KMS-11 (cell line): ENCODE measurements at regions not wholly inside any gene's neighbourhood (a gene's known extent, or its start where the extent isn't known, plus 50 kb on each side); places are given as distances from the start of the nearest gene placed in this dataset.

Experiments used
- H2AFZ ChIP-seq: fragments of 200-600 bp; sonication (generic); 2 replicates; pipeline ENCODE4 v1.6.1; 2016; ENCODE audit warnings: antibody characterized with exemption, mixed run types, low read depth
- H3K27ac ChIP-seq: fragments of 200-600 bp; sonication (generic); 2 replicates; pipeline ENCODE4 v1.6.1; 2016; ENCODE audit warnings: mild to moderate bottlenecking, mixed run types
- H3K27me3 ChIP-seq: fragments of 200-600 bp; sonication (generic); 2 replicates; pipeline ENCODE4 v1.6.1; 2017; ENCODE audit warnings: mild to moderate bottlenecking, low read depth, mixed run types, moderate library complexity; ENCODE audit not compliant: insufficient read depth
- H3K36me3 ChIP-seq: fragments of 200-600 bp; sonication (generic); 2 replicates; pipeline ENCODE4 v1.6.1; 2017; ENCODE audit warnings: mild to moderate bottlenecking, mixed run types; ENCODE audit not compliant: insufficient read depth
- H3K4me1 ChIP-seq: fragments of 200-600 bp; sonication (generic); 2 replicates; pipeline ENCODE4 v1.6.1; 2016; ENCODE audit warnings: mild to moderate bottlenecking, low read depth, mixed run types; ENCODE audit not compliant: poor library complexity, severe bottlenecking
- H3K4me2 ChIP-seq: fragments of 200-600 bp; sonication (generic); 2 replicates; pipeline ENCODE4 v1.7.0; 2016; ENCODE audit warnings: mild to moderate bottlenecking, mixed run types
- H3K4me3 ChIP-seq: fragments of 200-600 bp; sonication (generic); IDR thresholded peaks from 2 replicates; pipeline ENCODE4 v1.6.1; 2017; ENCODE audit warnings: low read depth, low read length, mixed read lengths; ENCODE audit not compliant: insufficient read depth
- H3K79me2 ChIP-seq: fragments of 200-600 bp; sonication (generic); 2 replicates; pipeline ENCODE4 v1.6.1; 2016; ENCODE audit warnings: low read depth, mixed run types; ENCODE audit not compliant: insufficient read depth
- H3K9ac ChIP-seq: fragments of 200-600 bp; sonication (generic); 2 replicates; pipeline ENCODE4 v1.6.1; 2016; ENCODE audit warnings: mild to moderate bottlenecking, mixed run types
- H4K20me1 ChIP-seq: fragments of 200-600 bp; sonication (generic); 2 replicates; pipeline ENCODE4 v1.6.1; 2016; ENCODE audit warnings: mild to moderate bottlenecking, mixed run types; ENCODE audit not compliant: insufficient read depth
- TF ChIP-seq, protein P1 (sequence below): fragments of 200-600 bp; sonication (generic); conservative IDR thresholded peaks from 2 replicates; pipeline ENCODE4 v1.6.1; 2017; ENCODE audit warnings: low read depth, mild to moderate bottlenecking, antibody characterized with exemption, low read length, moderate library complexity, mixed read lengths

DNA sequence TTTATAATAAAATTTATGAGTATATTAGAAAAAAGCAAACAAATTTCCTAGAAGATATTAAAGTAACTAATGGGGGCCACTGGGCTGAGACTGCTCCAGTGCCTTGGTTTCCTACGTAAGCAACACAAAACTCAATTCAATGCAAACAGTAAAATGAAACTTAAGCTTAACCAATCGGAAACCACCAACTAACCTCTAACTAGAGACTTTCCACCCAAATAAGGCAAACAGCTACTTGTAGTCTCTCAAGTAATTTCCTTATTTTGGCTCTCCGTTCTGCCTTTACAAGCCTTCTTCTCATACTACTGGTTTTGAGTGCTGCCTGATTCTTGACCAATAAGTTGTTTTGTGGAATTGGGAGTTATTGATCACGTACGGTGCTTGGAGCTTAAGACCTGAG, 167.3 kb upstream of the VEGFC start:
- Histone ChIP-seq H3K27me3 (no peaks in the 10 kb centered on the region), H3K4me1 (peaks cover 41% of the 10 kb centered on the region), H3K79me2 (no peaks in the 10 kb centered on the region), H4K20me1 (no peaks in the 10 kb centered on the region), H3K4me2 (no peak overlapping the region), H3K4me3 (no peak overlapping the region), H3K27ac (no peak overlapping the region), H3K36me3 (no peaks in the 10 kb centered on the region), H2AFZ (no peak overlapping the region), H3K9ac (no peak overlapping the region)
- TF ChIP-seq, protein P1, sequence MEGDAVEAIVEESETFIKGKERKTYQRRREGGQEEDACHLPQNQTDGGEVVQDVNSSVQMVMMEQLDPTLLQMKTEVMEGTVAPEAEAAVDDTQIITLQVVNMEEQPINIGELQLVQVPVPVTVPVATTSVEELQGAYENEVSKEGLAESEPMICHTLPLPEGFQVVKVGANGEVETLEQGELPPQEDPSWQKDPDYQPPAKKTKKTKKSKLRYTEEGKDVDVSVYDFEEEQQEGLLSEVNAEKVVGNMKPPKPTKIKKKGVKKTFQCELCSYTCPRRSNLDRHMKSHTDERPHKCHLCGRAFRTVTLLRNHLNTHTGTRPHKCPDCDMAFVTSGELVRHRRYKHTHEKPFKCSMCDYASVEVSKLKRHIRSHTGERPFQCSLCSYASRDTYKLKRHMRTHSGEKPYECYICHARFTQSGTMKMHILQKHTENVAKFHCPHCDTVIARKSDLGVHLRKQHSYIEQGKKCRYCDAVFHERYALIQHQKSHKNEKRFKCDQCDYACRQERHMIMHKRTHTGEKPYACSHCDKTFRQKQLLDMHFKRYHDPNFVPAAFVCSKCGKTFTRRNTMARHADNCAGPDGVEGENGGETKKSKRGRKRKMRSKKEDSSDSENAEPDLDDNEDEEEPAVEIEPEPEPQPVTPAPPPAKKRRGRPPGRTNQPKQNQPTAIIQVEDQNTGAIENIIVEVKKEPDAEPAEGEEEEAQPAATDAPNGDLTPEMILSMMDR: no peak

- H3K27ac ChIP-seq: no peak overlapping the region
- H3K4me2 ChIP-seq: no peak overlapping the region
- H3K27me3 ChIP-seq: no peaks in the 10 kb centered on the region
- H3K79me2 ChIP-seq: no peaks in the 10 kb centered on the region
- no peaks in the 10 kb centered on the region for H4K20me1 ChIP-seq
- no peak overlapping the region for H2AFZ ChIP-seq
- no peak overlapping the region for H3K4me3 ChIP-seq
- H3K9ac ChIP-seq: no peak overlapping the region
- TF ChIP-seq, protein P1: no peak
- H3K36me3 ChIP-seq: no peaks in the 10 kb centered on the region
- peaks cover 24% of the 10 kb centered on the region for H3K4me1 ChIP-seq
Measured at GRCh38 chr4:176963121-176963520, 170.4 kb upstream of the VEGFC start.

- no peaks in the 10 kb centered on the region for H3K36me3 ChIP-seq
- H3K4me1 ChIP-seq: peaks cover 14% of the 10 kb centered on the region
- H2AFZ ChIP-seq: no peak overlapping the region
- no peaks in the 10 kb centered on the region for H3K27me3 ChIP-seq
- H3K9ac ChIP-seq: no peak overlapping the region
- H3K79me2 ChIP-seq: no peaks in the 10 kb centered on the region
- no peak overlapping the region for H3K4me3 ChIP-seq
- no peak overlapping the region for H3K4me2 ChIP-seq
- H4K20me1 ChIP-seq: no peaks in the 10 kb centered on the region
- TF ChIP-seq, protein P1: peak; percentile 54
- H3K27ac ChIP-seq: no peak overlapping the region
Measured at GRCh38 chr4:176964116-176964691, 171.5 kb upstream of the VEGFC start.

DNA sequence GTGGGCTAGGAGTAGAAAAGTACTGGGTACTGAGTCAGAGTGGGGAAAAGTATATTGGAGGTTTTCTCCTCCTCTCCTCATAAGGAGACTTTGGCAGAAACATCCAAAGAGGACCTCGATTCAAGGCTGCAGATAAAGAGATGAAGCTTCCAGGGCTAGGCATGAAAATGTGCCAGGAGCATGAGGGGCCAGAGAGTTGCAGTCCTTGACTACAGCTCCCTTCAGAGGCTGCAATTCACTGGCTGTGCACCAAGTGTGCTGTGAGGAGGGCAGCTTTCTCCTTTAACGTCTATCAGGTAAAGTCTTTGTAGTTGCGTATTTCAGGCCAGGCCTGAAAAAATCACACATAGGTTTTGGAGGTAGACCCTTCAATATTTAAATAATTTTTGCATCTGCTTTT, 174.9 kb upstream of the VEGFC start:
- H3K79me2 ChIP-seq: no peaks in the 10 kb centered on the region
- H3K27ac ChIP-seq: no peak overlapping the region
- no peaks in the 10 kb centered on the region for H4K20me1 ChIP-seq
- no peak overlapping the region for H3K4me3 ChIP-seq
- H3K4me1 ChIP-seq: no peaks in the 10 kb centered on the region
- H2AFZ ChIP-seq: no peak overlapping the region
- TF ChIP-seq, protein P1: no peak
- no peak overlapping the region for H3K9ac ChIP-seq
- H3K4me2 ChIP-seq: no peak overlapping the region
- no peaks in the 10 kb centered on the region for H3K36me3 ChIP-seq
- no peaks in the 10 kb centered on the region for H3K27me3 ChIP-seq
